HG02759 (cell line): ENCODE measurements at regions not wholly inside any gene's neighbourhood (a gene's known extent, or its start where the extent isn't known, plus 50 kb on each side); places are given as distances from the start of the nearest gene placed in this dataset.

Source experiments
- ATAC-seq: cut with Tn5 transposase; IDR thresholded peaks from one replicate; pipeline ENCODE4 v1.9.1; 2021; ENCODE audit warnings: mild to moderate bottlenecking, moderate library complexity; ENCODE audit not compliant: unreplicated experiment

DNA sequence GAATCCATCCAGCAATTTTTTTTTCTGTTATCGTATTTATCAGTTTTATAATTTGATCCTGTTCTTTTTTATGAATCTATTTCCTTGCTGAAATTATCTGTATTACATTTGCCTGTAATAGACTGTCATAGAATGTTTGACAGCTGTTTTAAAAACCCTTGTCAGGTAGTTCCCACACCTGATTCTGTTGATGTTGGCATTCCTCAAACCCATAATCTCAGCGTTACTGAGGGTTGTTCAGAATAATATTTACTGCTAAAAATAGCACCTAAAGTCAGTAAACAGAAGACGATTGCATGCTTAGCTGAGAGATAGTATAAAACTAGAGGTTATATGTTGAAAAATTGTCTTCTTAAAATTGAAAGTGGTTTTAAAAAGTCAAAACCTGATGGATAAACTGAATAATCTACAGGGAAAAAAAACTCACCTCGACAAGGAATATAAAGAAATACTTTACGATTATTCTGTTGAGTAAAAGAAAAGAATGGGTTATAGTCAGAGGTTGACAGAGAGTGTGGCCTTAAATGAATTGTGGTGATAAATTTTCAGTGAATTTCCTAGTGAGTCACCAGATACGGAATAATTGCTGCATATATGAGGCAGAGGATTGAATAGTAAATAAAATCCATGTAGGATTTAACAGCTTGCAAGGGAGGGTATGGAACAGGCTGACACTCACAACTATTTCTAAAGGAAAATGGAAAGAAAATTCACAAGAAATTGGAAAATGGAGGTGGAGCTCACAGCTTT is 824.1 kb upstream of the IGFBP3 start:
- no peak for ATAC-seq

DNA sequence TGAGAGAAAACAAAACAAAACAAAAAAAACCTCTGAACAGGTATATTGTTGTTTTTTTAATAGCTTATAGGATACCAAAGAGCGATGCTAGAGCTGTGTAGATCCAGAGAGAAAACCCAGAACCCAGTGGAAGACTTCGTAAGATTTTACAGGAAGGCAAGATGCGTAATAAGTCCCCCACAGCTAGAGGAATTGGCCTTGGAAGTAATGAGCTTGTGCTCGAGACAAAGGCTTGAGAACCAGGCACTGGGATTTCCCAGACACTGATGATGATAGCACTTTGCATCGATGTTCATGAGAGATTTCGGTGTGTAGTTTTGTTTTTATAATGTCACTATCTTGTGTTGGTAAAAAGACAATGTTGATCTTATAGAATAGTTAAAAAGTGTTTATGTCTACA is 821.5 kb upstream of the IGFBP3 start:
- ATAC-seq, result no peak

DNA sequence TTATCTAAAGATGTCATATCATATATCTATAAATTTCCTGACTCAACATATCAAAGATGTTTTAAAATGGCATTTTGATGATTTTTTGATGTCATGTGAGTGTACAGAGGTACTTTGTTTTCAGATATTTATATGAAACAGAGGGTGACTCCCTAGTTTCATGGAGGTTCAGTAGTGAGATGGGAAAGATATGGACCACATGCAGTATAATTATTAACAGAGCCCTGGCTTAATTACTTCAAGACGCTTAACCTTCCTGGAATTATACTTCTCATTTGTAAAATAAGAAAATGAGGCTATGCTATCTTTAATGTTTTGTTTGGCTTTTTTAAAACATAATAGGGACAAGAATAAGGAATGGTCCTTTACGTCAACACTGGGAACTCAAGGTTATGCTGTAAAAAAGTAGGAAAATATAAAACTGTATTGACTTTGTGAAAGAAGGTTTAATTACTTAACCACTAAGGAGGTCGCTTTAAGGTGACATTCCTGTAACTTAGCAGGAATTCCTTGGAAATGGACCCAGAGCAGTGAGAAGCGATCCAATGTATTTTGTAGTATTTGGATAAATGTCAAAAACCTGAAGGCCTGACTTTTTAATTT is 821.0 kb upstream of the IGFBP3 start:
- no peak for ATAC-seq

DNA sequence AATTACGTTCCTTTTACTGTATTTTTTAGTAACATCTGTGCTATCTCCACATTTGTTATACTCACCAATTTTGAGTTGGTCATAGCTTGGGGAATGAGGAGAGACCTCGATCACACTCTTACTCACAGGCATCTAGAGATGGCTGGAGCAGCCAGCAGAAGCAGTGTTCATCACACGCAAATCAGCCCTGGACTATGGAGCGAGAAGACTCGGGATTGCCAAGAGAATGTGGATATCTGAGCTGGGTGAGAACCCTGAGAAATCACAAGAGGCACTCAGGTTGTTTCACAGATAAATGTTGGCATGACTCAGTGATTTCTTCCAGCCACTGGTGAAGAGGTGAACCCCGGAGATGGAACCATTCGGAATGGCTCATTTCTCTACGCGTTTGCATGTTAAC is 820.1 kb upstream of the IGFBP3 start:
- no peak for ATAC-seq

DNA sequence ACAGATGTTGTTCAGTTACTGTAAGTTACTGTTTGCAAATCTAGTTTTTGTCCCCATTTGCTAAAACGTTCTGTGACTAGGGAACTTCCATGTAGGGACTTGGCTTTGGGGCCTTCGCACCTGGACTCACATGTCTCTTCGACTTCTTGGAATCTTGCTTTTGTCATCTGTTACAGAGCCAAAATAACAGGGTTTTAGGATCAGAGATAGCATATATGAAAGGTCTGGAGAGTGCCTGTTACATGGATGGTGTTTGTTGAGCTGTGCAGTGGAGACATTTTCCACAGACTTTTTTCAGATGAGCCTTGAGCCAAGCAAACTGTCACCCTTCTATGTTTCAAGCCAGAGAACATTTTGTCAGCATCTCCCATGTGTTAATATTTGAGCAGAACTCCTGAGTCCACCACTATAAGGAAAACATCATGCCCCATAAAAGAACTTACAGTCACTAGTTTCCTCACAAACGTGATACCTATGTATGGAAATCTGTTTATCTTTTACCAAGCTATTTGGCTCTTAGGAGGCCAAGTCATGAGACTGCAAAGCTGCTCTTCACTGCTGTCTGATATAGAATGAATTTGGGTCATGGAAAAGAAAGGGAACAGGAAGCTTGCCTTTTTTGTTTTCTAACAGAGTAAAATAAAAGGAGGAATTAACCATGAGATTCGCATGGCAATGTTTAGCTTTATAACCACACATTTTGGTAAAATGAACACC is 818.6 kb upstream of the IGFBP3 start:
- no peak for ATAC-seq

DNA sequence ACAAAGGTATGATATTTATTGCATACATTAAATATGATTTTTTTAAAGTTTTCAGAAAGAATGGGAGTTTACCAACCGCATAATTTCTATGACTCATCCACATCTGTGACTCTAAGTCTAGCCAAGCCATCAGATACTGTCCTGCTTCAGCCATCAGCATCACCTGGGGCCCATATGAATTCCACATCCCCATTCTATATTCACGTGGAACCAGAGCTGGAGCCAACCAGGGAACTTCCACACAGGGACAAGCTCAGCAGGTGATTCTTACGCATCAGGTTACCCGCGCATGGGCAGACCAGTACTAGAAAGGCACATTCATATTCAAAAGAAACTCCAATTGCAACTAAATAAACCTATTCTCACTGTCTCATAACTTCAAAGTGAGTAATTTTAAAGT is 817.7 kb upstream of the IGFBP3 start:
- ATAC-seq, result no peak

DNA sequence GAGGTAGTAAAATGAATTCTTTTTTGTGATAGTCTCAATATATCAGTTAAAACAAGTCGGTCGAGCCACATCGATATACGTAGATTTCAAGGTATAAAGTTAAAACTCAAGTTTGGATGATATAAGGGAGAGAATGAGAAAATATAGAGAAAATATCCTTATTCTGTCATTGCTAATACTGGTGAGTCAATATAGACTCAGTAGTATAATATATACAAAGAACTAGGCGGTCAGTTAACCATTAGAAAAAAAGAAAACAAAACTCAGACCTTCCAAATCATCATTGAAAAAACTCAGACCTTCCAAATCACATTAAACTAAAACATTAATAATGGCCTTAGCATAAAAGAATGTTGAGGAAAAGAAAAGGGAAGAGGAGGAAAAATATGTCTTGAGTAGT is 817.1 kb upstream of the IGFBP3 start:
- no peak for ATAC-seq

DNA sequence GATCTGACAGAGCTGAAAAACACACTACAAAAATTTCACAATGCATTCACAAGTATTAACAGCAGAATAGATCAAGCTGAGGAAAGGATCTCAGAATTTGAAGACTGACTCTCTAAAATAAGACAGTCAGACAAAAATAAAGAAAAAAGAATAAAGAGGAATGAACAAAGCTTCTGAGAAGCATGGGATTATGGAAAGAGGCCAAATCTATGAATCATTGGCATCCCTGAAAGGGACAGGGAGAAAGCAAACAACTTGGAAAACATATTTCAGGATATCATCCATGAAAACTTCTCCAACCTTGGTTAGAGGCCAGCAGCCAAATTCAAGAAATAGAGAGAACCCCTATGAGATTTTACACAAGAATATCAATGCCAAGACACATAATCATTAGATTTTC is 804.8 kb upstream of the IGFBP3 start:
- ATAC-seq, result no peak

DNA sequence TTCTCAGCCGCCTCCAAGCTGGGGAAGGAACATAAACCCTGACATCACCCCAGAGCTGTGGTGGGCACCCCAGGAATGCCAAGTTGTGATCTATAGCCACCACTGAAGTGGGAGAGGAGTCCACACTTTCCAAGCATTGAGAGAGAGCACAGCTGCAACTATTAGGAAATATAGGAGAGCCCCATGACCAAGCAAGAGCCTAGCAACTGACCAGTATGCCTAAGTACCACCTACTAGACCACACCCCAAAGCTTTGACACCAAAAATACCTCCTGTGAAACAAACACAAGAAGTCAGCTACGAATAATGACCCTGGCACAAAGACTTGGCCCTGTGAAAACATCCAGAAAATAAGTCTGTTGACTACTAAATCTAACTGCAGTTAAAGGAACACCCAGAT is 804.1 kb upstream of the IGFBP3 start:
- ATAC-seq, result no peak

DNA sequence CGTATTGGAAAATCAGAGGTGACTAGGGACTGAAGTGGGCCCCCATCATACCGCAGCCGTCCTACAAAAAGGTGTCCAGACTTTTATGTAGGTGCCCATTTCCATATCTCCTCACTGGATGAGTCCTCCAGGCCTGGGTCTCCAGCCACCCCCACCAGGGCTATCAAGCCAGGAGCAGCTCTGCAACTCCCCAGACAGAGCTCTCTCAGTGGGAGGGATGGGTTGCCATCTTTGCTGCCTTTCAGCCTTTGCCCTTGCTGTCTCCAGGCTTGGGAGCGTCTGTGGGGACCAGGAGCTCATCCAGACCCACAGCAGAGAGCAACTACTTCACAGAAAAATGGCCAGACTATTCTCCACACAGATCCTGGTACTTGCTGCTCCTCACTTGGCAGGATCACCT is 802.7 kb upstream of the IGFBP3 start:
- no peak for ATAC-seq

DNA sequence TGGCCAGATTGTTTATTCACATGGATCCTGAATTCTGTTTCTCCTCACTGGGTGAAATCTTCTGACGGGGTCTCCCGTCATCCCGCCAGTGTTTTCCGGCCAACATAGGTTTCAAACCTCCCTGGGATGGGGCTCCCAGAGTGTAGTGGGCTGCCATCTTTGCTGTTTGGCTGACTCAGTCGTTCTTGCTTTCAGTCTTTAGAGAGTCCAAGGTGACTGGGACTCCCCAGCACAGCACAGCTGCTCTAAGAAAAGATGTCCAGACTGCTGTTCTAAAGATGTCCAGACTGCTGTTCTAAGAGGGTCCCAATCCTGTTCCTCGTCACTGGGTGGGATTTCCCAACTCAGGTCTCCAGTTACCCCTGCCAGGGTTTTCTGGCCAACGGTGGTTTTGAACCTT is 801.9 kb upstream of the IGFBP3 start:
- no peak for ATAC-seq

DNA sequence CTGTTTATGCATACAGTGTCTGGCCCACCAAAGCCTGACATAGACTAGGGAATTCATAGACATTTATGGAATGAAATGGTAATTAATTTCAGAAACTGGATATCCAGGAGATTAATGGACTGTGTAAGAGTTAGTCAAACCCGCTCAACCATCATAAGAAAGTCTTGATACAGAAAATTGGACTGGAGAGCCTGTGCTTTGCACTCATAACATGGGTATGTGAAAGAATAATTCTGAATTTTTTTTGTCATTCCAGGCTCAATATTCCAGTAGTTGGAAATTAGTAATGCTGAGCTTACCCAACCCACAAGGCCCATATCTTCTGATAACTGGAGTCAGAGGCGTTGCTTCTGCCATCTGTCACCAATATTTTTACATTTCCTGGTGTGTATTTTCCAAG is 799.7 kb upstream of the IGFBP3 start:
- ATAC-seq, result no peak

DNA sequence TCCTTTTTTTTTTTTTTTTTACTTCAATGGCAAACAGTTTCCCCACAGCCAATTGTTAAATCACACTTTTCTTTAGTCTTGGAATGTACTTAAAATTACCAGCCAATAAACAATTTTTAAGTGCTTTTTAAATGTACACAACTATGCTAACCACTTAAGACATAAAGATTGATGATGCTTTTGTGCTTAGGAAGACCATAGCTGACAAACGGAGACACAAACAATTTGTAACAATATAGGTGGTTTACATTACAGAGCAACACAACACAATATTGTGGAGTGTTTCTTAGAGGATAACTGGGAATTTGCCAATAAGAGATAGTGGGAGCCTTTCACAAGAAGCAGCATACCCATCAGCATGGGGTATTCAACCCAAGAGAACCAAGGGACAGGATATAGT is 798.5 kb upstream of the IGFBP3 start:
- ATAC-seq, result no peak

DNA sequence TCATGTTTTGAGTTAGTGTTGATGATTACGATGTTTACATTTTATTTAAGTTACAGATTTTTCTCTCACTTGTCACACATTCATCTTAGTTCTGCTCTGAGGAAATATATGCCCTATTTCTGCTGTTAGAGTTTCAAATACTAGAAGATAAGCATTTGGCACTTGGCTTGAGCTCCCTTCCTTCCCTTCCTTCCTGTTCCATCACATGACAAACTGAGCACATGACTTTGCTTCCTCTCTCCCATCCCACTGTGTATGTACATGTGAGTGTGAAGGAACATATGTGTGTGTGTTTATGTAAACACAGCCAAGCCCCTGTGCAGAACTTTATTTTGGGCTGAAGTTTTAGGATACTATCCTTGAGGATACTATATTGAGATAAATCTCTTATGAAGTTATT is 795.9 kb upstream of the IGFBP3 start:
- no peak for ATAC-seq

DNA sequence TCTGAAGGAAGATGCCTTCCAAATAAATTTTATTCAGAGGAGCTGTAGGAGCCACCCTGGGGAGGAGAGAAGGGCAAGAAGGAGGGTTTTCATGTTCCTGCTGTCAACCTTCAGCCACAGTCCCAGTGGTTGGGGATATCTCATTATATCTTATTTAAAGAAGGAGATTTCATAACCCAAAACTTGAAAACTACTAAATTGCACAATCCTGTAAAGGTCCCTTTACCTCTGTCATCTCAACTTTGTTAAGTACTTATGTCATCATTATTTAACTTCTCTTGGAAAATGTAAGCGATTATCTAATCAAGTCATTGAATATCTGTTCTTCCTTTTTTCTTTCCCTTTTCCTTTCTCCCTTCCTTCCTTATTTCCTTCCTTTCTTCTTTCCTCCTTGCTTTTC is 794.5 kb upstream of the IGFBP3 start:
- no peak for ATAC-seq

DNA sequence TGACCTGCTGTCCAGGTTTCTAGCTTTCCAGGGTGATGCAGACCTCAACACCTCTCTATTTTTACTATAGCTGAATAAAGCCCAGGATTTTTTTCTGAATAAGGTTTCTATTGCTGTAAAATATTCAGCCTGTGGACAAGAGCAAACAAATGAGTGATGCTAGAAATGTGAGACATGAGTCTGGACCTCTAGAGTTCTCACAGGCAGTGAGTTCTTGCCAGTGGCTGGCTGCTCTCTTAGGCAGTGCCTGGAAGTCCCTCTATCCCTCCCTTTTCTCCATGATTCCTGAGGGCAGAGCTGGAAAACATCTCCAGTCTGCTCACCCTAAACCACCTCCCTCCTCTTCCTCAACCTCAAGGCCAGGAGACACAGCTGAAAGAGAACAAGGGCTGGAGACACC is 793.8 kb upstream of the IGFBP3 start:
- no peak for ATAC-seq

DNA sequence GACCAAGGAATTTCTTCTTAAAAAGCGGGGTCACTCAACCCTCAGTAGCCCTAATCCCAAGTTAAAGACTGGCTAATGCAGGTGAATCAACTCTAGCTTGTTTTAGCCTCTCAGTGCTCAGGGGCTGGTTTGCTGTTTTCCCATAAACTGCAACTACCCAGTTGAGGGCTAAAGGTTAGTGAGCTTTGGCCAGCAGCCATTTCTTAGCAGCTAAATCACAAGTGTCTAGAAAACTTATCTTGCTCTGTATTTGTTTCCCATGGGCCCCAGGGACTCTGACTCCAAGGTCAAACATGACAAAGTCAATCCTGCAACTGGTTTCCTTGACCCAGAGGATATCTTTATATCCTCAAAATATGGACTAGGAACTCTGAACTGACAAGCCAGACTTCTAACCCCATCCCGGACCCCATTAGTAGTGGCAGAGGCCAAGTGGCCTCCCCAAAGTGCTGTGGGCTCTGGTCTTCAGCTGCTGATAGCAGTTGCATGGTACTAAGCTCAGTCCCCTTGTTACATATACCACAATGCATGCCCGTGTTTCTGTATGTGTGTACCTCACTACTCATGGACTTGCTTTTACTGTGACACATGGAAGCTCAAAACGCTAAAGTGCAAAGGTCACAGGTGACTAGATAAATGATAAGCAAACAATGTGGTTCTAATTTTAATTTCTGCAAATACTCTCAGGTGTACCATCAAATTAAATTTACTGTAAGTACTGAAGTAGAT is 793.0 kb upstream of the IGFBP3 start:
- ATAC-seq, result no peak

DNA sequence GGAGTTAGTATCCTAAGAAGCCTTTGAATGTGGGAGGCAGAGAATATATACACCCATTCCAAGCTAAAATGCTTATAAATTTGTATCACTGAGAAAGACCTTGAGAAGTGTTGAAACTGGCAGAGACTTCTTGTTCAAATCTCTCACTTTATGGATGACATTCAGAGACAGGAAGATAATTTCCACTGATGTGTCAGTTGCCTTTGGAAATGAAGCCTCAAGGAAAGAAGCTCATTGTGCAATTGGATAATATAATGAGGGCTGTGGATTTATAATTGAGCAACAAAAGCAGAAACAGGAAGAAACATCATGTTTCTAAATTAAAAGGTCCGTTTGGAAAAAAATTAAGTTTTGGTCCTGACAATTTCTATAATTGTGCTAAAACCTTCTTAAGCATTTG is 789.9 kb upstream of the IGFBP3 start:
- no peak for ATAC-seq

DNA sequence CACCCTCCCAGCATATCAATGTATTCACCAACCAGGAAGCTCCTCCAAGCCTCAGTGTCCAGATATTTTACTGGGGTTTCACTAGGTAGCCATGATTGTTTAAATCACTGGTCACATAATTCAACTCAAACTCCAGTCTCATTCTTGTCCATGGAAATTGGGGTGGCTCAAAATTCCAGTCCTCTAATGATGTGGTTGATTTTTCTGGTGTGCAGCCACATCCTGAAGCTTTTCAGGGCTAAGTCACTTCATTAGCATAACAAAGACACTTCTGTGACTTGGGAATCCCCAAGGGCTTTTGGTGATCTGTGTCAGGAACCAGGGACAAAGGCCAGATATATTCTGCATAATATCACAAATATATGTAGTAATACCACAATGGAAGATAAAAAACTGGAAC is 786.9 kb upstream of the IGFBP3 start:
- ATAC-seq, result no peak

DNA sequence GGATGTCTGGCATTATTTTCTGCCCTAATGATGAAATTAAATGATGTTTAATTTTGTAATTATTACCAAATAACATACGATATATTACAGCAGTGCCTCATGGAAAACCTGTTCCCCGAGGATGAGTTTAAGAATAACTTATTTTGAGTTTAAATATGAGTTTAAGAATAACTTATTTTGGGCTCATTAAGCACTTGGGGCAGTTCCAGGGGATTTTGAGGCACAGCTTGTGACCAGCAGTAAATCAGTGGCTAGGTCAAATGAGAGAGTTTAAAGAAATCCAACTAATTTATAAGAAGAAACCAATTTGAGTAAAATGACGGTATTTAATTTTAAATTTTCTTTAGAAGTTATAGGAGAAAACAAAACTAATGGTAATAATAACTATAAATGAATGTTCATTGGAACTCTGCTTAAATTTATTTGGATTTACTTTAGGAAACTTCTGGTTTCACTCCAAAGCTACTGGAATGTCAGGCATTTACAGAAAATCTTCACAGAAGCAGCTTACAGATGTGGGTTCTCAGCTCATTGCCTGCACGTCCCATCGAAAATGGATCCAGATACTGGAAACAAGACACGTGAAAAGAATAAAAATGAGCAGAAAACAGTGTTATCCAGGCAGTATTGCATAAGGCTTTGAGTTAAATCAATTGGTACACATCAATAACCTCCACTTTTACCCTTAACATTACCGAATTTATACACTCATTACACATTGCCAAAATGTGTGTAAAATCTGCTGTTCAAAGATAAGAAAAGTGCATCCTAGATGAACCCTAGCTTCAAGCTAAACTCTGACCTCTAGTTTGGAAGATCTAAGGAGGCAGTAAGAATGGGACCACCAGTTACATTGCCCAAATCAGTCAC is 784.5 kb upstream of the IGFBP3 start:
- ATAC-seq, result no peak

DNA sequence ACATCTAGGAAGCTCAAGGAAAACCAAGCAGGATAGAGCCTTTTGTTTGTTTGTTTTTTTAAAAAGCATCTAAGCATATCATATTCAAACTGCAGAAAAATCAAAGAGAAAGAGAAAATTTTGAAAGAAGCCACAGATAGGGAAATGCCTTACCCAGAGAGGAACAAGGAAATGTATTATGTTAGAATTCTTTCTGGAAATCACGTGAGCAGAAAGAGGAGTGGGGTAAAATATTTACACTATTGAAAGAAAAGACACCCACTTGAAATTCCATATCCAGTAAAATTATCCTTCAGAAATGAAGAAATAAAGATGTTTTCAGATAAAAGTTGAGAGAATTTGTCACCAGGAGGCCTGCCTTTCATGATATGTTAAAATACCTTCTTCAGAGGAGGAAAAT is 775.7 kb upstream of the IGFBP3 start:
- ATAC-seq, result no peak
